ENCODE measurements at regions not wholly inside any gene's neighbourhood (a gene's known extent, or its start where the extent isn't known, plus 50 kb on each side); places are given as distances from the start of the nearest gene placed in this dataset.

DNA sequence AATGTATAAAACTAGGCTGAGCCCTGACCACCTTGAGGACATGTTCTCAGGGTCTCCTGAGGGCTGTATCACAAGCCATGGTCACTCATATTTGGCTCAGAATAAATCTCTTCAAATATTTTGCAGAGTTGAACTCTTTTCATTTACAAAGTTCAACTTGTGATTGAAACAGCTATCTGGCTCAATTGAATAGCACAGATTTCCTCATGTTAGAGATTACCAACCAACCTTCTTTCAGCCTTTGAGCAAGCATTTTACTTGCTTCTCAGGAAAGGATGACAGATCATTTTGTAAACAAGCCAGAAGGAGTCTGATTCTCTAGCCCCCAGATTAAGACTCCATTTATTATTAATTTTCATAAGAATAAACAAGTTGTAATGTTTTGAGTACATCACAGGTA, 111.0 kb upstream of the DOK5 start:
- TF ChIP-seq, protein P1, sequence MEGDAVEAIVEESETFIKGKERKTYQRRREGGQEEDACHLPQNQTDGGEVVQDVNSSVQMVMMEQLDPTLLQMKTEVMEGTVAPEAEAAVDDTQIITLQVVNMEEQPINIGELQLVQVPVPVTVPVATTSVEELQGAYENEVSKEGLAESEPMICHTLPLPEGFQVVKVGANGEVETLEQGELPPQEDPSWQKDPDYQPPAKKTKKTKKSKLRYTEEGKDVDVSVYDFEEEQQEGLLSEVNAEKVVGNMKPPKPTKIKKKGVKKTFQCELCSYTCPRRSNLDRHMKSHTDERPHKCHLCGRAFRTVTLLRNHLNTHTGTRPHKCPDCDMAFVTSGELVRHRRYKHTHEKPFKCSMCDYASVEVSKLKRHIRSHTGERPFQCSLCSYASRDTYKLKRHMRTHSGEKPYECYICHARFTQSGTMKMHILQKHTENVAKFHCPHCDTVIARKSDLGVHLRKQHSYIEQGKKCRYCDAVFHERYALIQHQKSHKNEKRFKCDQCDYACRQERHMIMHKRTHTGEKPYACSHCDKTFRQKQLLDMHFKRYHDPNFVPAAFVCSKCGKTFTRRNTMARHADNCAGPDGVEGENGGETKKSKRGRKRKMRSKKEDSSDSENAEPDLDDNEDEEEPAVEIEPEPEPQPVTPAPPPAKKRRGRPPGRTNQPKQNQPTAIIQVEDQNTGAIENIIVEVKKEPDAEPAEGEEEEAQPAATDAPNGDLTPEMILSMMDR (conservative IDR thresholded peaks at IDR 0.05; ENCODE audit: low read length) = no peak
- TF ChIP-seq EZH2phosphoT487 (IDR thresholded peaks at IDR 0.05; ENCODE audit: borderline replicate concordance, low read depth, low read length) = no peak

Data from OCI-LY7 (cell line).